IMR-90 (cell line): ENCODE measurements at regions not wholly inside any gene's neighbourhood (a gene's known extent, or its start where the extent isn't known, plus 50 kb on each side); places are given as distances from the start of the nearest gene placed in this dataset.

Experiments used
- ATAC-seq: fragments of 200-7000 bp; cut with Tn5 transposase; 2 replicates; pipeline ENCODE4 v1.9.1; 2020; ENCODE audit warnings: low read depth, mild to moderate bottlenecking, moderate library complexity
- BruUV-seq: library from RNA; stranded (reverse); fragments of 400-500 nt; replicated peaks from 2 replicates; lab custom pipeline; 2021; lab: Mats Ljungman, UMichigan
- CTCF ChIA-PET: fragments of 300-600 bp; formaldehyde crosslinking; extraction: SDS; loops from one replicate; lab custom pipeline; 2021; ENCODE audit warnings: antibody characterized with exemption; lab: Yijun Ruan, JAX
- POLR2A ChIA-PET: fragments of 300-600 bp; sonication (Branson Sonifier 250); formaldehyde crosslinking; loops from one replicate; lab custom pipeline; 2022; ENCODE audit warnings: antibody characterized with exemption; ENCODE audit not compliant: unreplicated experiment; lab: Charles Lee
- DNase-seq: peaks from one replicate; pipeline ENCODE4 v3.0.0; 2013
- H2AFZ ChIP-seq: replicated peaks from 2 replicates; pipeline ENCODE3; 2013; ENCODE audit warnings: low read length, mild to moderate bottlenecking; ENCODE audit not compliant: poor library complexity
- H2AK5ac ChIP-seq: 2 replicates; pipeline ENCODE4 v1.6.1; 2013; ENCODE audit warnings: low read depth, low read length, inconsistent platforms
- H2AK9ac ChIP-seq: replicated peaks from 2 replicates; pipeline ENCODE3; 2013; ENCODE audit warnings: mild to moderate bottlenecking, low read depth, low read length, moderate library complexity; ENCODE audit not compliant: poor library complexity
- H2BK120ac ChIP-seq: 2 replicates; pipeline ENCODE4 v1.6.1; 2013; ENCODE audit warnings: low read depth, low read length, inconsistent platforms
- H2BK15ac ChIP-seq: 3 replicates; pipeline ENCODE4 v1.6.1; 2013; ENCODE audit warnings: low read depth, low read length, inconsistent platforms
- H2BK20ac ChIP-seq: 2 replicates; pipeline ENCODE4 v1.6.1; 2013; ENCODE audit warnings: low read depth, mild to moderate bottlenecking, inconsistent platforms, low read length, moderate library complexity
- H2BK5ac ChIP-seq: 2 replicates; pipeline ENCODE4 v1.6.1; 2013; ENCODE audit warnings: mild to moderate bottlenecking, low read depth, low read length, inconsistent platforms; ENCODE audit not compliant: poor library complexity, severe bottlenecking
- H3K14ac ChIP-seq: replicated peaks from 2 replicates; pipeline ENCODE4 v1.6.1; 2013; ENCODE audit warnings: low read depth, low read length, inconsistent platforms
- H3K18ac ChIP-seq: 2 replicates; pipeline ENCODE4 v1.6.1; 2013; ENCODE audit warnings: low read depth, low read length, control low read depth
- H3K23ac ChIP-seq: 2 replicates; pipeline ENCODE4 v1.6.1; 2013; ENCODE audit warnings: low read depth, low read length, inconsistent platforms
- H3K27ac ChIP-seq: 2 replicates; pipeline ENCODE4 v1.5.1; 2013; ENCODE audit warnings: mild to moderate bottlenecking, control low read depth, low read length; ENCODE audit not compliant: insufficient read depth
- H3K27me3 ChIP-seq: 2 replicates; pipeline ENCODE4 v1.6.1; 2013; ENCODE audit warnings: low read length; ENCODE audit not compliant: control insufficient read depth, insufficient read depth
- H3K36me3 ChIP-seq: 2 replicates; pipeline ENCODE4 v1.6.1; 2013; ENCODE audit warnings: low read length, mixed read lengths; ENCODE audit not compliant: control insufficient read depth, insufficient read depth
- H3K4ac ChIP-seq: 2 replicates; pipeline ENCODE4 v1.6.1; 2013; ENCODE audit warnings: low read depth, low read length, inconsistent platforms
- H3K4me1 ChIP-seq: 2 replicates; pipeline ENCODE4 v1.6.1; 2013; ENCODE audit warnings: low read length, mixed read lengths; ENCODE audit not compliant: control insufficient read depth, insufficient read depth
- H3K4me2 ChIP-seq: 2 replicates; pipeline ENCODE4 v1.6.1; 2013; ENCODE audit warnings: low read depth, mild to moderate bottlenecking, control low read depth, low read length, moderate library complexity
- H3K4me3 ChIP-seq: 2 replicates; pipeline ENCODE4 v1.5.1; 2013; ENCODE audit warnings: low read depth, mild to moderate bottlenecking, control low read depth, low read length, moderate library complexity; ENCODE audit not compliant: insufficient read depth
- H3K56ac ChIP-seq: 2 replicates; pipeline ENCODE4 v1.6.1; 2013; ENCODE audit warnings: low read length, inconsistent platforms; ENCODE audit not compliant: insufficient read depth; ENCODE audit errors: extremely low read depth
- H3K79me1 ChIP-seq, 2 experiments: 2 replicates each; pipeline ENCODE4 v1.6.1; 2013; ENCODE audit warnings: low read length in 2 of 2, inconsistent platforms in 1 of 2, low read depth in 1 of 2
- H3K9ac ChIP-seq: 2 replicates; pipeline ENCODE4 v1.6.1; 2013; ENCODE audit warnings: low read depth, low read length, control low read depth
- H3K9me1 ChIP-seq: 2 replicates; pipeline ENCODE4 v1.6.1; 2013; ENCODE audit warnings: low read length, inconsistent platforms; ENCODE audit not compliant: insufficient read depth
- H3K9me3 ChIP-seq: 2 replicates; pipeline ENCODE4 v1.6.1; 2013; ENCODE audit warnings: low read length; ENCODE audit not compliant: control insufficient read depth, insufficient read depth
- H4K20me1 ChIP-seq: 2 replicates; pipeline ENCODE4 v1.6.1; 2013; ENCODE audit warnings: low read length, inconsistent platforms; ENCODE audit not compliant: insufficient read depth
- H4K5ac ChIP-seq: 2 replicates; pipeline ENCODE4 v1.6.1; 2013; ENCODE audit warnings: mild to moderate bottlenecking, low read depth, low read length, control low read depth
- H4K8ac ChIP-seq, 2 experiments: 2 replicates each; pipeline ENCODE4 v1.6.1; 2013; ENCODE audit warnings: low read depth in 2 of 2, low read length in 2 of 2, control low read depth in 1 of 2, inconsistent platforms in 1 of 2
- H4K91ac ChIP-seq: 2 replicates; pipeline ENCODE4 v1.6.1; 2013; ENCODE audit warnings: low read depth, low read length, inconsistent platforms; ENCODE audit not compliant: insufficient read depth
- BHLHE40 ChIP-seq: fragments of 150-350 bp; IDR thresholded peaks from 2 replicates; pipeline ENCODE4 v1.6.1; 2016; ENCODE audit warnings: mild to moderate bottlenecking, low read depth, low read length
- CEBPB ChIP-seq: IDR thresholded peaks from 2 replicates; pipeline ENCODE4 v1.6.1; 2012; ENCODE audit warnings: low read depth, low read length, improper control_type of control experiment
- CHD1 ChIP-seq: IDR thresholded peaks from 2 replicates; pipeline ENCODE4 v1.6.1; 2012; ENCODE audit warnings: low read depth, low read length, improper control_type of control experiment
- FOS ChIP-seq: fragments of 150-350 bp; IDR thresholded peaks from 2 replicates; pipeline ENCODE4 v1.6.1; 2016; ENCODE audit warnings: low read depth, low read length
- MAFK ChIP-seq: IDR thresholded peaks from 2 replicates; pipeline ENCODE4 v1.6.1; 2012; ENCODE audit warnings: low read depth, low read length, improper control_type of control experiment
- MAZ ChIP-seq: IDR thresholded peaks from 2 replicates; pipeline ENCODE4 v1.6.1; 2012; ENCODE audit warnings: low read depth, mild to moderate bottlenecking, low read length, improper control_type of control experiment, moderate library complexity, borderline replicate concordance
- MXI1 ChIP-seq: IDR thresholded peaks from 2 replicates; pipeline ENCODE4 v1.6.1; 2012; ENCODE audit warnings: low read depth, mild to moderate bottlenecking, low read length, moderate library complexity, borderline replicate concordance
- NFE2L2 ChIP-seq: fragments of 150-350 bp; IDR thresholded peaks from 2 replicates; pipeline ENCODE4 v1.6.1; 2016; ENCODE audit warnings: low read depth, mild to moderate bottlenecking, low read length
- POLR2A ChIP-seq: IDR thresholded peaks from 2 replicates; pipeline ENCODE4 v1.6.1; 2012; ENCODE audit warnings: mild to moderate bottlenecking, low read depth, low read length
- RAD21 ChIP-seq: IDR thresholded peaks from 2 replicates; pipeline ENCODE4 v1.6.1; 2012; ENCODE audit warnings: low read length, improper control_type of control experiment
- RCOR1 ChIP-seq: IDR thresholded peaks from 2 replicates; pipeline ENCODE4 v1.6.1; 2012; ENCODE audit warnings: mild to moderate bottlenecking, low read length, improper control_type of control experiment; ENCODE audit not compliant: insufficient replicate concordance
- RFX5 ChIP-seq: IDR thresholded peaks from 2 replicates; pipeline ENCODE4 v1.8.0; 2012; ENCODE audit warnings: low read depth, mild to moderate bottlenecking, low read length, moderate library complexity
- SMC3 ChIP-seq: fragments of 150-350 bp; IDR thresholded peaks from 2 replicates; pipeline ENCODE4 v1.6.1; 2016; ENCODE audit warnings: low read depth, mild to moderate bottlenecking, antibody characterized with exemption, low read length, moderate library complexity
- WGBS, 2 experiments: methylation state at CpG; one replicate each; pipeline versions ENCODE4 v1.1.5 to v1.1.7; 2013; ENCODE audit warnings: missing lambda C conversion rate in 2 of 2; ENCODE audit not compliant: insufficient read length in 1 of 2; ENCODE audit errors: extremely low coverage in 2 of 2; 5-methylcytosine and 5-hydroxymethylcytosine counted together
- dilution Hi-C: fragments of 300-500 bp; cut with HindIII; formaldehyde crosslinking; loops from one replicate; pipeline ENCODE4 v1.14.3; 2018; ENCODE audit warnings: low sequenced_read_pairs; ENCODE audit not compliant: unreplicated experiment
- in situ Hi-C: fragments of 300-500 bp; cut with MboI; formaldehyde crosslinking; loops from 3 replicates; pipeline ENCODE4 v1.14.3; 2019; ENCODE audit warnings: low sequenced_read_pairs, inconsistent platforms, mixed read lengths
- intact Hi-C: fragments of 100-400 bp; cut with micrococcal nuclease; formaldehyde crosslinking; loops from 2 replicates; pipeline ENCODE4 v1.10.0; 2022
- TF ChIP-seq, protein P1 (sequence below): conservative IDR thresholded peaks from 2 replicates; pipeline ENCODE4 v1.5.1; 2012; ENCODE audit warnings: mild to moderate bottlenecking, low read depth, low read length, improper control_type of control experiment
- TF ChIP-seq, protein P2 (sequence below): fragments of 150-350 bp; IDR thresholded peaks from 2 replicates; pipeline ENCODE4 v1.6.1; 2017; ENCODE audit warnings: mild to moderate bottlenecking, antibody characterized with exemption, low read length, low read depth
- TF ChIP-seq, protein P3 (sequence below): fragments of 150-350 bp; IDR thresholded peaks from 2 replicates; pipeline ENCODE4 v1.6.1; 2016; ENCODE audit warnings: low read depth, mild to moderate bottlenecking, low read length, moderate library complexity, borderline replicate concordance

DNA sequence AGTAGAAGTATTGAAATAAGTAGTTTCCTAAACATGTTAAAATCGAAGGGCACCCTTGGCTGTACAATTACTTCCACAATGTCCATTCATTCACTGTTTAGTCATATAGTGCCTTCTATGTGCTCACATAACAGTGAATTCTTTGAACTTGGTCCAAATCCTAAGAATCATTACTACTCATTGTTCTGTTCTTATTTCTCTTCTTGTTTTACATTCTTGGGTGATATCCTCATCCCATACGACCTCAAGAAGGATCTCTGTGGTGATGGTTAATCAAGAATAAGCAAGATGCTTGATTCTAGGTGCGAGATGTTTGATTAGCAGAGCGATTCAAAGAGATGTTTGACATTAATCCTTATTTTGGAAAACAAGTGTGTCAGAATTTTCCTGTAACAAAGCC, 667.4 kb upstream of the ZP4 start:
- H3K56ac ChIP-seq: no peak overlapping the region
- H3K18ac ChIP-seq: no peak overlapping the region
- H2AFZ ChIP-seq: no peak overlapping the region
- no peak overlapping the region for H4K8ac ChIP-seq
- H3K9me1 ChIP-seq: no peaks in the 10 kb centered on the region
- intact Hi-C loops (no loop called here), in situ Hi-C loops (no loop called here), dilution Hi-C loops (no loop called here)
- H3K4me3 ChIP-seq: no peak overlapping the region
- H4K91ac ChIP-seq: no peak overlapping the region
- H3K4me1 ChIP-seq: no peaks in the 10 kb centered on the region
- no peaks in the 10 kb centered on the region for H3K79me1 ChIP-seq
- ChIA-PET CTCF (no interaction called here), POLR2A (no interaction called here)
- ATAC-seq: no peak
- no peak overlapping the region for H3K4ac ChIP-seq
- H2AK5ac ChIP-seq: no peak overlapping the region
- no peak overlapping the region for H2BK5ac ChIP-seq
- no peak for TF ChIP-seq FOS
- TF ChIP-seq MAZ: no peak
- TF ChIP-seq CHD1: no peak
- TF ChIP-seq, protein P1, sequence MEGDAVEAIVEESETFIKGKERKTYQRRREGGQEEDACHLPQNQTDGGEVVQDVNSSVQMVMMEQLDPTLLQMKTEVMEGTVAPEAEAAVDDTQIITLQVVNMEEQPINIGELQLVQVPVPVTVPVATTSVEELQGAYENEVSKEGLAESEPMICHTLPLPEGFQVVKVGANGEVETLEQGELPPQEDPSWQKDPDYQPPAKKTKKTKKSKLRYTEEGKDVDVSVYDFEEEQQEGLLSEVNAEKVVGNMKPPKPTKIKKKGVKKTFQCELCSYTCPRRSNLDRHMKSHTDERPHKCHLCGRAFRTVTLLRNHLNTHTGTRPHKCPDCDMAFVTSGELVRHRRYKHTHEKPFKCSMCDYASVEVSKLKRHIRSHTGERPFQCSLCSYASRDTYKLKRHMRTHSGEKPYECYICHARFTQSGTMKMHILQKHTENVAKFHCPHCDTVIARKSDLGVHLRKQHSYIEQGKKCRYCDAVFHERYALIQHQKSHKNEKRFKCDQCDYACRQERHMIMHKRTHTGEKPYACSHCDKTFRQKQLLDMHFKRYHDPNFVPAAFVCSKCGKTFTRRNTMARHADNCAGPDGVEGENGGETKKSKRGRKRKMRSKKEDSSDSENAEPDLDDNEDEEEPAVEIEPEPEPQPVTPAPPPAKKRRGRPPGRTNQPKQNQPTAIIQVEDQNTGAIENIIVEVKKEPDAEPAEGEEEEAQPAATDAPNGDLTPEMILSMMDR: no peak
- TF ChIP-seq, protein P2, sequence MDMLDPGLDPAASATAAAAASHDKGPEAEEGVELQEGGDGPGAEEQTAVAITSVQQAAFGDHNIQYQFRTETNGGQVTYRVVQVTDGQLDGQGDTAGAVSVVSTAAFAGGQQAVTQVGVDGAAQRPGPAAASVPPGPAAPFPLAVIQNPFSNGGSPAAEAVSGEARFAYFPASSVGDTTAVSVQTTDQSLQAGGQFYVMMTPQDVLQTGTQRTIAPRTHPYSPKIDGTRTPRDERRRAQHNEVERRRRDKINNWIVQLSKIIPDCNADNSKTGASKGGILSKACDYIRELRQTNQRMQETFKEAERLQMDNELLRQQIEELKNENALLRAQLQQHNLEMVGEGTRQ: no peak
- no peak for TF ChIP-seq RCOR1
- no peak for TF ChIP-seq CEBPB
- no peak for TF ChIP-seq RFX5
- TF ChIP-seq NFE2L2: no peak
- no peak for TF ChIP-seq MAFK
- TF ChIP-seq, protein P3, sequence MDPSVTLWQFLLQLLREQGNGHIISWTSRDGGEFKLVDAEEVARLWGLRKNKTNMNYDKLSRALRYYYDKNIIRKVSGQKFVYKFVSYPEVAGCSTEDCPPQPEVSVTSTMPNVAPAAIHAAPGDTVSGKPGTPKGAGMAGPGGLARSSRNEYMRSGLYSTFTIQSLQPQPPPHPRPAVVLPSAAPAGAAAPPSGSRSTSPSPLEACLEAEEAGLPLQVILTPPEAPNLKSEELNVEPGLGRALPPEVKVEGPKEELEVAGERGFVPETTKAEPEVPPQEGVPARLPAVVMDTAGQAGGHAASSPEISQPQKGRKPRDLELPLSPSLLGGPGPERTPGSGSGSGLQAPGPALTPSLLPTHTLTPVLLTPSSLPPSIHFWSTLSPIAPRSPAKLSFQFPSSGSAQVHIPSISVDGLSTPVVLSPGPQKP: no peak
- no peak for TF ChIP-seq MXI1
- no peak for TF ChIP-seq BHLHE40
- no peak for TF ChIP-seq POLR2A
- no peak for TF ChIP-seq RAD21
- no peak for TF ChIP-seq SMC3
- no peak overlapping the region for H2BK120ac ChIP-seq
- H3K23ac ChIP-seq: no peak overlapping the region
- H2BK20ac ChIP-seq: no peak overlapping the region
- no peaks in the 10 kb centered on the region for H3K36me3 ChIP-seq
- DNase-seq: peak; percentile 81
- WGBS, 2 experiments: no CpG with 5 or more reads among the region's 4 CpGs
- no peak overlapping the region for H2AK9ac ChIP-seq
- no peak overlapping the region for H3K14ac ChIP-seq
- no peak overlapping the region for H3K4me2 ChIP-seq
- no peaks in the 10 kb centered on the region for H4K20me1 ChIP-seq
- H3K9me3 ChIP-seq: no peaks in the 10 kb centered on the region
- no peaks in the 10 kb centered on the region for H3K27me3 ChIP-seq
- no peak overlapping the region for H4K5ac ChIP-seq
- H3K9ac ChIP-seq: no peak overlapping the region
- no peak overlapping the region for H2BK15ac ChIP-seq
- no TSS peak for BruUV-seq
- H3K27ac ChIP-seq: no peak overlapping the region
